BE2C (cell line): ENCODE measurements at regions not wholly inside any gene's neighbourhood (a gene's known extent, or its start where the extent isn't known, plus 50 kb on each side); places are given as distances from the start of the nearest gene placed in this dataset.
"Not testable (repeated sequence)": the region's sequence is repeated elsewhere in the genome, so short reads cannot be mapped to it uniquely, and the experiment has no call there.

ENCODE experiments used
- DNase-seq: peaks from one replicate; pipeline ENCODE4 v3.0.0-alpha.2; 2020
- H3K27me3 ChIP-seq: fragments of 250-450 bp; sonication (Bioruptor Pico); 2 replicates; pipeline ENCODE4 v1.5.1; 2020; ENCODE audit warnings: mild to moderate bottlenecking
- H3K36me3 ChIP-seq: fragments of 250-450 bp; sonication (Bioruptor Pico); 2 replicates; pipeline ENCODE4 v1.5.1; 2020; ENCODE audit warnings: mild to moderate bottlenecking
- H3K4me1 ChIP-seq: fragments of 250-450 bp; sonication (Bioruptor Pico); 2 replicates; pipeline ENCODE4 v1.5.1; 2020
- H3K4me3 ChIP-seq: 2 replicates; pipeline ENCODE4 v1.5.1; 2011; ENCODE audit warnings: low read depth, low read length
- H3K9me3 ChIP-seq: fragments of 250-450 bp; sonication (Bioruptor Pico); 2 replicates; pipeline ENCODE4 v1.5.1; 2020
- CTCF ChIP-seq: IDR thresholded peaks from 2 replicates; pipeline ENCODE4 v1.5.1; 2012; ENCODE audit warnings: mild to moderate bottlenecking, low read depth, low read length

- no peak for TF ChIP-seq CTCF
- Histone ChIP-seq H3K4me3 (no peak overlapping the region), H3K9me3 (no peaks in the 10 kb centered on the region), H3K4me1 (no peaks in the 10 kb centered on the region), H3K27me3 (no peaks in the 10 kb centered on the region), H3K36me3 (no peaks in the 10 kb centered on the region)
- no peak for DNase-seq
Observed at GRCh38 chr2:64250751-64251423, 106.7 kb upstream of the PELI1 start.

DNA sequence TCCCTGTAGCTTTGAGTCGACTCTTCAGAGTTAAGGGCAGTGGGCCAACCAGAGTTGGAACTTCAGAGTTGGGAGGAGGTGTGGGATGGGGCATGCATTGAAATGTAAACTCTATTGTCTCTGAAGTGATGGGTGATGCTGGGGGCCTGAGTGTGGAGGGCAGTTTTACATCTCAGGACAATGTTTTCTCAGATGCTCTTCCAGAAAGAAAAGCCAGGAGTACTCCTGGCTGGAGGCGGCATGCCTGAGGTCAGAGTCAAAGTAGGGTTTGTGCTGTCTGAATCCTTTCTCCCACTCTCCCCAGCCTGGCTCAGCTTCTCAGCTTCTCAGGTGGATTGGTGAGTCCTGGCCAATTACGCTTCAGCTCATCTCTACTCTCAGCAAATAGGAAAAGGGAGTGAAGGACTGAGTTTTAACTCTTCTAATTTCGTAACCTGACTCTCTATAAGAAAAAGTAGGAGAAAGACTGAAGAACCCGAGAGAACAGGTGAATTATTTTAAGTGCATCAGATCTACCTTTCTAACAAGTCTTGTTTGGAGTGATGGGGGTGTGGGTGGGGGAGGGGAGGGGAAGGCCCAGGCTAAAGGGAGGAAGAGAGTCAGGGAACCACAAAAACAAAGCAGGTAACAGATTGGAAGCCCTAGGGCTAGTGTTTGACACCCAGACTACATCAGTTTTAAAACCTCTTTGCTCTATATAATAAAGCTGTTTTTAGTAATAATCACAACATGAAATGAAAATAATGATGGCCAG lies 107.5 kb upstream of the PELI1 start:
- Histone ChIP-seq H3K4me3 (no peak overlapping the region), H3K36me3 (no peaks in the 10 kb centered on the region), H3K27me3 (no peaks in the 10 kb centered on the region), H3K9me3 (no peaks in the 10 kb centered on the region), H3K4me1 (no peaks in the 10 kb centered on the region)
- DNase-seq, result no peak
- TF ChIP-seq CTCF, result no peak

DNA sequence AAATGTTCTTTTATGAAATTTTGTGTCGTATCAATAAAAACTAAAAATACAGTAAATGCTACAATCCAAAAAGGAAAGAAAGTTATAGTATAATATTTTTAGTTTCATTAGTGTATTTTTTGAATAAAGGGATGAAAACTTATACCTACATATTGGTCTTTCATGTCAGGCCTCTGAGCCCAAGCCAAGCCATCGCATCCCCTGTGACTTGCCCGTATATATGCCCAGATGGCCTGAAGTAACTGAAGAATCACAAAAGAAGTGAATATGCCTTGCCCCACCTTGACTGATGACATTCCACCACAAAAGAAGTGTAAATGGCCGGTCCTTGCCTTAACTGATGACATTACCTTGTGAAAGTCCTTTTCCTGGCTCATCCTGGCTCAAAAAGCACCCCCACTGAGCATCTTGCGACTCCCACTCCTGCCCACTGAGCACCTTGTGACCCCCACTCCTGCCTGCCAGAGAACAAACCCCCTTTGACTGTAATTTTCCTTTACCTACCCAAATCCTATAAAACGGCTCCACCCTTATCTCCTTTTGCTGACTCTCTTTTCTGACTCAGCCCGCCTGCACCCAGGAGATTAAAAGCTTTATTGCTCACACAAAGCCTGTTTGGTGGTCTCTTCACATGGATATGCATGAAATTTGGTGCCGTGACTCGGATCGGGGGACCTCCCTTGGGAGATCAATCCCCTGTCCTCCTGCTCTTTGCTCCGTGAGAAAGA lies 108.2 kb upstream of the PELI1 start:
- not testable (repeated sequence) for H3K36me3 ChIP-seq, H3K4me1 ChIP-seq, H3K9me3 ChIP-seq, DNase-seq, H3K4me3 ChIP-seq, H3K27me3 ChIP-seq

GRCh38 chr2:64253421-64253820 lies 109.2 kb upstream of the PELI1 start:
- H3K36me3 ChIP-seq, H3K4me3 ChIP-seq, H3K4me1 ChIP-seq, DNase-seq, H3K27me3 ChIP-seq, H3K9me3 ChIP-seq: not testable (repeated sequence)

GRCh38 chr2:64258566-64258965 lies 114.3 kb upstream of the PELI1 start:
- Histone ChIP-seq H3K4me3 (no peak overlapping the region), H3K36me3 (no peaks in the 10 kb centered on the region), H3K4me1 (no peaks in the 10 kb centered on the region), H3K9me3 (no peaks in the 10 kb centered on the region), H3K27me3 (no peaks in the 10 kb centered on the region)
- TF ChIP-seq CTCF, result no peak
- no peak for DNase-seq

DNA sequence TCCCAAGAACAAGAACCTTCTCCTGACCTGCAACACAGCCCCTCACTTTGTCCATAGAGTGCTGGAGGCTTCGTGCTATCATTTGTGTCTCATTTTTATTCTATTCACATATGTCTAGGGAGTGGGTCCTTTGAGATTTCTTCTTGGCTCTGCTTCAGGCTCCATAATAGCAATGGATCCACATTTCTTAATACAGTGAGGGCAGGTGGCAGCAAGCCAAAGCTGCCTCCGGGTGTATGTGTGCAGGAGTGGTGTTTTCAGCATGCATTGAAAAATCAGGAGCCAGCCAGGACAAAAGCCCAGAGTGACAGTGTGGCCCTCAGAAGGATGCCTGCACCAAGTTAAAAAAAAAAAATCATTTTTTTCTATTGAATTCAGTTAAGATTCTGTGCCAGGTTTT lies 115.1 kb upstream of the PELI1 start:
- Histone ChIP-seq H3K36me3 (no peaks in the 10 kb centered on the region), H3K9me3 (no peaks in the 10 kb centered on the region), H3K4me3 (no peak overlapping the region), H3K27me3 (no peaks in the 10 kb centered on the region), H3K4me1 (no peaks in the 10 kb centered on the region)
- no peak for TF ChIP-seq CTCF
- DNase-seq, result peak; percentile 81
